GM13976 (cell line): ENCODE measurements at regions not wholly inside any gene's neighbourhood (a gene's known extent, or its start where the extent isn't known, plus 50 kb on each side); places are given as distances from the start of the nearest gene placed in this dataset.

Experiments used
- DNase-seq: peaks from one replicate; pipeline ENCODE4 v3.0.0; 2012; ENCODE audit warnings: low spot score
- in situ Hi-C: fragments of 300-500 bp; cut with MboI; formaldehyde crosslinking; loops from one replicate; pipeline ENCODE4 v1.12.0; 2022; ENCODE audit warnings: low sequenced_read_pairs, mixed read lengths, inconsistent platforms; ENCODE audit not compliant: unreplicated experiment
- TF ChIP-seq, protein P1 (sequence below): IDR thresholded peaks from 2 replicates; pipeline ENCODE4 v1.5.1; 2012; ENCODE audit warnings: borderline replicate concordance, mild to moderate bottlenecking; ENCODE audit not compliant: insufficient read depth; ENCODE audit errors: extremely low read depth, missing control alignments, control extremely low read depth

DNA sequence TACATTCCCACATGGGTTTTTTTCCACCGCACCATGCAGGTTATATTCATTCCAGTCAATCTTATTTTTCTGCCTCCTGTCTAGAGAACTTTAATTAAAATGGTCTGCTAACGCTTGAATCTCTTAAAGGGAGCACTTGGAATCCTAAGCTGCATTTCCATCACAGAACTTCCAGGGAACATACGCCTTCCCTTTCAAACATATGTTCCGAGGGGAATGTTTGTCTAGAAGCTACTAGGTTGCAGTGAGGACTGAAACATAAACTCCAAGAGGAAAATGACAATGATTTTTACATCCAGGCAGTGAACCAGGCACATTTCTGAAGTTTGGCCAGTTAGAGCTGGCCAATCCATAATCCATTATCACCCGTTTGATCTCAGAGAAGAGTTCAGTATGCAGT is 375.5 kb upstream of the NRP1 start:
- TF ChIP-seq, protein P1, sequence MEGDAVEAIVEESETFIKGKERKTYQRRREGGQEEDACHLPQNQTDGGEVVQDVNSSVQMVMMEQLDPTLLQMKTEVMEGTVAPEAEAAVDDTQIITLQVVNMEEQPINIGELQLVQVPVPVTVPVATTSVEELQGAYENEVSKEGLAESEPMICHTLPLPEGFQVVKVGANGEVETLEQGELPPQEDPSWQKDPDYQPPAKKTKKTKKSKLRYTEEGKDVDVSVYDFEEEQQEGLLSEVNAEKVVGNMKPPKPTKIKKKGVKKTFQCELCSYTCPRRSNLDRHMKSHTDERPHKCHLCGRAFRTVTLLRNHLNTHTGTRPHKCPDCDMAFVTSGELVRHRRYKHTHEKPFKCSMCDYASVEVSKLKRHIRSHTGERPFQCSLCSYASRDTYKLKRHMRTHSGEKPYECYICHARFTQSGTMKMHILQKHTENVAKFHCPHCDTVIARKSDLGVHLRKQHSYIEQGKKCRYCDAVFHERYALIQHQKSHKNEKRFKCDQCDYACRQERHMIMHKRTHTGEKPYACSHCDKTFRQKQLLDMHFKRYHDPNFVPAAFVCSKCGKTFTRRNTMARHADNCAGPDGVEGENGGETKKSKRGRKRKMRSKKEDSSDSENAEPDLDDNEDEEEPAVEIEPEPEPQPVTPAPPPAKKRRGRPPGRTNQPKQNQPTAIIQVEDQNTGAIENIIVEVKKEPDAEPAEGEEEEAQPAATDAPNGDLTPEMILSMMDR, result no peak
- in situ Hi-C loops, result no loop called here

DNA sequence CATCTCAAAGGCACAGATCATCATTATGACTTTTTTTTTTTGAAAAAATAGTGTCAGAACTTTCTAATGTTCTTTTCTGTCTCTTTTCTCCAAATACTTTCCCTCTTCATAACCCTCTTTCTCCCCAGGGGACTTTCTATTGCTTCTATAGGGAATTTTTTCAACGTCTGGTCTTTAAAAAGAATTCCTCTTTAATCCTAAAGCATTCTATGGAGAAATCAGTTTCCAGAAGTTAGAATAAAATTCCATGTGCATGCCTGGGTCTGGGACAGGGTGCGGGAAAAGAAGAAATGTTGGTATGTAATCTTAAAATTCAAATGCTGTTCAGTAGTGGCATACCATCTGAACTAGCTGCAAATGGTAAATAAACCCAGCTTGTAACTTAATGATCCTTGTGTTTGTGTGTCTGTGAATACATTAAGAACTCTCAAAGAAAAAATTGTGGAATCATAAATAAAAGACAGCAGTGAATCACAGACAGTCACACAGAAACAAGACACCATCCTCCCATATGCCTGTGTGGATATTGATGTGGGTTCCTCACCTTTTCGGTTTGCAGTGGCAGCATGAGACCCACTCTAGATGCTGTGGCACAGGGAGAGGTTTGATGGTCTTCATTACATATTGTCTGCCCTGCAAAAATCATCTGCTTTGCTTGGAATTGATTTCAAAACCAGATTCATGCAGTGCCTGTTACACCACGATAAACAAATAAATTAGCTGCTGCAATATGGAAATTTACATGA is 374.7 kb upstream of the NRP1 start:
- TF ChIP-seq, protein P1, result no peak
- in situ Hi-C loops, result no loop called here
- DNase-seq, result no peak

More for the DNA sequence above, 375.5 kb upstream of the NRP1 start:
- DNase-seq, result no peak

DNA sequence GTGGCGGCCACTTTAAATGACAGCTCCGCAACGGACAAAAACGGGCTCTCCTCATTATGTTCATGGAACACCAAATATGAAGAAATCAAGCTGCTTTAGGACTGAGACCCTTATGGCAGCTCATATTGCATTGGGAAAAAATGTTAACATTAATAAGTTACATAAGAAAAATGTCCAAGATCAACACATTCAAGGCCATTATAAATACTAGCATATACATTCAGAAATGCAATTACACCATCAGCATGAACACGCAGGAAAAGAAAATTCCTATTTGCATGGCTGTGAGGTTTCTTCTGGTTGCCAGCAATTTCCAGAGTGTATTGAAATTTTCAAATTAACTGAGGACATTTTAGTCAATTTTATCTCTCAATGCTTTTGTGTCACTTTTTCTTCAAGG is 374.1 kb upstream of the NRP1 start:
- in situ Hi-C loops, result no loop called here
- DNase-seq, result no peak
- TF ChIP-seq, protein P1, result no peak

DNA sequence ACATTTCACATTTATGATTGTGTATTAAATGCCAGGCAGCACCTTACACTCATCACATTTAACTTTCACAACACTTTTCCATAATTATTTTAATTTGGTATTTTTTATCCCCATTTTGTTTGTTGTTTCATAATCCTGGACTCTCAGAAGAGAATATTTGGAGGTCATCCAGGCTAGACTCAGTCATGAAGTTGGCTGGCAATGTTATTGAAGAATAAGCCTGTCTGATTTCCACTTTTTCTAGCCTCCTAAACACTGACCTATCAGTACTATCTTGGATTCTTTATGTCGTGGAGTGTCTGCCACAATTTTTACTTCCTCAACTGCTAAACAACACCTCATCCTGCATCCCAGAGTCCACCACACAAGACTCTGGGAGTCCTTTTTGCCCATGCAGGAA is 372.3 kb upstream of the NRP1 start:
- DNase-seq, result no peak
- TF ChIP-seq, protein P1, result no peak
- in situ Hi-C loops, result no loop called here

DNA sequence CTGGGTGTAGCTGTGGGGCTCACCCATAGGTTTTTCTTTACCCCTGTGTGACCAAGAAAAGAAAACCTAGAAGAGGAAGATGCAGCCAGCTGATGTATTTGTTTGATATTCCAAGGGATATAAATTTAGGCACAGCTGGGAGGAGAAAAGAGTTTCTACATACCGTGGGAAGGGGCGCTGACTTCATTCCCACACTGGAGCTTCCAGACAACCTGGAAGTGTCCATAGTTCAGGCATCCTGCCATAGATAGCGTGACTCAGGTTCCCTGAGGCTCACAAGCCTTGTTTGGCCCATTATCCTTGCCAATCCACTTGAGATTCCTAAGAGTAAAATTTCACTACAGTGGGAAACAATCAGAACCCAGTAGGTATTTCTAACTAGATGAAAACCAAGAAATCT is 371.7 kb upstream of the NRP1 start:
- TF ChIP-seq, protein P1, result no peak
- no peak for DNase-seq
- in situ Hi-C loops, result no loop called here

DNA sequence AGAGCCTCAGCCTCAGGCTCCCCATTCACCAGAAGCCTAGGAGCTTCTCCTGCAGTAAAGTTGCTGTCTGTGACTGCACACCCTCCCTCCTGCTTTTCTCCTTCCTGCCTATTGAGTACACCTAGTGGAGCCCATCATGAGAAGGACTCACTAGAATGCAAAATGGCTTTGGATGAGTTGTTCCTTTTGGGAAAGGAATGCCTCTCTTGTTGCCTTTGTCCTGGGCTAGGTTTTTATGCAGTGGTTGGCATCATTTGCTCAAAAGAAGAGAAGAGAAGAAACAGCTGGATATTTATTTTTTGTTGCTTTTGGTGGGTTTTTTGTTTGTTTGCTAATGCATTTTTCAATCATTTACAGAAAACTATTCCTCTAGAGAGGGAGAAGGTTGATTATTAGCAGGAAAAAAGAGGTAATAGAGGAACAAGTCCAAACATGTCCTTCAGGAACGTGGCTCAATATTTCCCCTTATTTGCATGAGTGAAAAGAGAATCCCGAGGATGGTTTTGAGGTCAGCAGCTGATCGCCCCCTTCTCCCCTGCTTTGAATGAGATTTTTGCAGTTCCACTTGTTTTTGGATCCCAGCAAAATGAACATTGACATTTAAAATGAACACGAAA is 369.9 kb upstream of the NRP1 start:
- TF ChIP-seq, protein P1, result no peak
- DNase-seq, result no peak
- in situ Hi-C loops, result no loop called here
